HG02763 (cell line): ENCODE measurements at regions not wholly inside any gene's neighbourhood (a gene's known extent, or its start where the extent isn't known, plus 50 kb on each side); places are given as distances from the start of the nearest gene placed in this dataset.
"Not testable (repeated sequence)": the region's sequence is repeated elsewhere in the genome, so short reads cannot be mapped to it uniquely, and the experiment has no call there.

ENCODE experiments used
- ATAC-seq: cut with Tn5 transposase; IDR thresholded peaks from one replicate; pipeline ENCODE4 v1.9.1; 2021; ENCODE audit warnings: mild to moderate bottlenecking, moderate library complexity; ENCODE audit not compliant: unreplicated experiment

DNA sequence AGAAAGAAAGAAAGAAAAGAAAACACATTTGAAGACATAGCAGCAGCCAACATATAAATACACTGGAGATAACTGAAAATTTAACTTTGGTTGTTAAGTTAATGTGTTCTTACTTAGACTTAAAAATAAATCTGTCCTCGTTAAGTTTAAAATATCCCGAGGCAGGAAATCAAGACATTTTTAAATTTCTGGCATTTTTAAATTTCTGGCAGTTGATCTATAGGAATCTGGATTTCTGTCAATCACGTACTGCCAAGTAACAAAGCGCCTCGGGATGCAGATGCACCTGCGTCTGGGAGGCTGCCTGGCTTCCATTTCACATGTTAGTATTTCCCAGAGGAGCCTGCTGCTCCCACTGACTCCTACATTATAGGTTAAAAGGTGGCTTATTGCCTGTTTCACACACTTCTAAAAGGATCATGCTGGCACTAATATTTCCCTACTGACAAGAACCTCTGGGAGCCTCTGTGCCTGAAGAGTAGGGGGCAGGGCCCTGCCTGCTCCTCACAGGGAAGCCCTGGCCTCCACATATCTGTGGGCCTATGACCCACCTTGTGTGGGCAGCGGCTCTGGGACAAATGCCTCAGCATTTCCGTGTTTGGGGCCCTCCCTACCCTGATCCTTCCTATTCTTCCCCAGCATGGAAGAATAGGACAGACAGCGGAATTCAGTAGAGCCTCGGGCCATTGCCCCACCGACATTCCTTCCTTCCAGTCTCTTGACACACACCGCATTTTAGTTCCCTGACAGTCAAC lies 62.8 kb upstream of the ATP12A start:
- no peak for ATAC-seq

DNA sequence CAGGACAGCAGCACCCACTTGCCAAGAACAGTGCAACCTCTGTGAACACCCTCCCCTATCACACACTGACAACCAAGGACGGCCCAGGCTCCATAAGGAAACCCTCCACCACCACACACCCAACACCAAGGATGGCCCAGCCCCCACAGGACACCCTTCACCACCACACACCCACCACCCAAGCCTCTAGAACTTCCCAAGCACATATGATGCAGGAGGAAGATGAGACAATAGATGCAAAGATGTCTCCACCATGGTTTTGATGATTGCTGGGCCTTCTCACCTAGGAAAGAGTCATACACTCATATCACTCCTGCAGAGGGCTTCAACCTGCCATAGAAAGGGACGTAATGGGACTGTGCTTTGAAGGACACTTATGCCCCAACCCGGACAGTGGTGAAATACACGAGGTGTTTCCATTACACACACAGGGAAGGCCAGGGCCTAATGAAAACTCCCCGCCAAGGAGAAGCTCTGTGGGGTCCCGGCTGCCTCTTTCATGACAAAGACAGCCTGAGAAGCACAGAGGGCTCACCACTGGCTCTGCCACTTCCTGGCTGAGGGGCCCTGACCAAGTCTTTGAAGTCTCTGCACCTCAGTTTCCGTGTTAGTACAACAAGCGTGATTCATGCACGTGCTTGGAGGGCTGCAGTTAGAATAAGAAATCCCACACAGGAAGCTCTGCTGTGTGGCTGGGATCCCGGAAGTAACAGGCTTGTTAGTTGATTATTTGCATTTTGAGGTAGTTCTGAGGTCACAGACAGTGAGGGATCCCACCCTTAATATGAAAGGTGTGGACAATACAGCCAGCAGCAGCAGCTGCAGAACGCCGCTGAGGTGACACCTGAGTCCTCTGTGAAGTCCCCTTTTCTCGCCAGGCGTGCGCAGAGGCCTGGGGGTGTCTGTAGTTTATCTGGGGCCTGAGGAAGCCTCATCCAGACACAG lies 61.9 kb upstream of the ATP12A start:
- ATAC-seq = peak; percentile 83

DNA sequence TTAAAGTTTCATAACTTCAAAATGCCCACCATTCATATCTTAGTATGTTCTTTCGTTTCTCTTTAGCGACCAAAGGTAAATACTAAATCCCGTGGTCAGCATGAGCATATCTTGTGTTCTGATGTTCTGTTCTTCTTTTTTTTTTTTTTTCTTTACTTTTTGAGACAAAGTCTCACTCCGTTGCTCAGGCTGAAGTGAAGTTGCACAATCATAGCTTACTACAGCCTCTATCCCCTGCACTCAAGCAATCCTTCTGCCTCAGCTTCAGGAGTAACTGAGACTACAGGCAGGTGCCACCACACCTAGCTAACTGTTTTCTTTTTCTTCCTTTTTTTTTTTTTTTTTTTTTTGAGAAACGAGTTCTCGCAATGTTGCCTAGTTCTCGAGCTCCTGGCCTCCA lies 60.9 kb upstream of the ATP12A start:
- no peak for ATAC-seq

DNA sequence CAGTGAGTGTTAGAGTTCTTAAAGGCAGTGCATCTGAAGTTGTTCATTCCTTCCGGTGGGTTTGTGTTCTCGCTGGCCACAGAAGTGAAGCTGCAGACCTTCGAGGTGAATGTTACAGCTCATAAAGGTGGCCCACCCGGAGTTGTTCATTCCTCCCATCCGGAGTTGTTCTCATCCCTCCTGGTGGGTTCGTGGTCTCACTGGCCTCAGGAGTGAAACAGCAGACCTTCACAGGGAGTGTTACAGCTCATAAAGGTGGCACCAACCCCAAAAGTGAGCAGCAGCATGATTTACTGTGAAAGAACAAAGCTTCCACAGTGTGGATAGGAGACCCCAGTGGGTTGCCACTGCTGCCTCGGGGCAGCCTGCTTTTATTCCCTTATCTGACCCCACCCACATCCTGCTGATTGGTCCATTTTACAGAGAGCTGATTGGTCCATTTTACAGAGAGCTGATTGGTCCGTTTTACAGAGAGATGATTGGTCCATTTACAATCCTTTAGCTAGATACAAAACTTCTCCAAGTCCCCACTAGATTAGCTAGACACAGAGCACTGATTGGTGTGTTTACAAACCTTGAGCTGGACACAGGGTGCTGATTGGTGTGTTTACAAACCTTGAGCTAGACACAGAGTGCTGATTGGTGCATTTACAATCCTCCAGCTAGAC lies 57.6 kb upstream of the ATP12A start:
- not testable (repeated sequence) for ATAC-seq

DNA sequence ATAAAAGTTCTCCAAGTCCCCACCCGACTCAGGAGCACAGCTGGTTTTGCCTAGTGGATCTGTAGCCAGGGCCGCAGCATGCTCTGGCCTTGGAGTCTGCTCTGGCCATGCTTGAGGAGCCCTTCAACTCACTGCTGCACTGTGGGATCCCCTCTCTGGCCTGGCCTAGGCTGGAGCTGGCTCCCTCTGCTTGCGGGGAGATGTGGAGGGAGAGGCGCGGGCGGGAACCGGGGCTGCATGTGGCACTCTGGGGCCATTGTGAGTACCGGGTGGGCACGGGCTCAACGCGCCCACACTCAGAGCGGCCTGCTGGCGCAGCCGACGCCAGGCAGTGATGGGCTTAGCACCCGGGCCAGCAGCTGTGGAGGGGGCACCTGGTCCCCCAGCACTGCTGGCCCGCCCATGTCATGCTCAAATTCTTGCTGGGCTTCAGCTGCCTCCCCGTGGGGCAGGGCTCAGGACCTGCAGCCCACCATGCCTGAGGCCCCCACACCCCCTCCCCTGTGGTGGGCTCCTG lies 57.0 kb upstream of the ATP12A start:
- no peak for ATAC-seq

DNA sequence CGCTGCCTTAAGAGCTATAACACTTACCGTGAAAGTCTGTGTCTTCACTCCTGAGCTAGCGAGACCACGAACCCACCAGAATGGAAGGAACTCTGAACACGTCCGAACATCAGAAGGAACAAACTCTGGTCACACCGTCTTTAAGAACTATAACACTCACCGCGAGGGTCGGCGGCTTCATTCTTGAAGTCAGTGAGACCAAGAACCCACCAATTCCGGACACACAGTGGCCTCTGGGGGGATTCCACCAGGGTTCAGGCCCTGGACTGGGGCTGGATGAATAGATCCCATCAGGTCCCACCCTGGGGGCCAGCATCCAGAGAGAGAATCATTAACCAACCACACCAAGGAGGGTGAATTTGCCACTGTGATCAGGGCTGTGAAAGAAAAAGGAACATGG lies 55.8 kb upstream of the ATP12A start:
- no peak for ATAC-seq

DNA sequence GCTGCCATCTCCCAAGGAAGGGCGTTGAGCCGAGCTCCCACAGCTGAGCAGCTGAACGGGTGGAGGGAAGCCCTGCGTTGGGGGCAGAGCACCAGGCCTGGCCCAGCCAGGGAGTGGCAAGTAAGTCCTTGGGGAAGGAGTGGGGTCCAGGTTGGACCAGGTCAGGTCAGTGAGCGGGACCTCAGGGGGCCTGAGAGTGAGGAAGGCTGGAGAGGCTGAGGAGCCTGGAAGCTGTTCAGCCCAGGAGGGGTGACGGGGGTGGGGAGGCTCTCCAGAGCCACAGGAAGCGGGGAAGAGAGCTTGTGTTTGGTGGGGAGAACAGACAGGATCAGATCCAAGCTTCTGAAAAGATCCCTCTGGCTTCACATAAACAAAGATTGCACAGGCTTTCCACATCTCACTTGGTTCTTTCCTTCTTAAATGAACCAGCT lies 55.4 kb upstream of the ATP12A start:
- ATAC-seq = no peak

DNA sequence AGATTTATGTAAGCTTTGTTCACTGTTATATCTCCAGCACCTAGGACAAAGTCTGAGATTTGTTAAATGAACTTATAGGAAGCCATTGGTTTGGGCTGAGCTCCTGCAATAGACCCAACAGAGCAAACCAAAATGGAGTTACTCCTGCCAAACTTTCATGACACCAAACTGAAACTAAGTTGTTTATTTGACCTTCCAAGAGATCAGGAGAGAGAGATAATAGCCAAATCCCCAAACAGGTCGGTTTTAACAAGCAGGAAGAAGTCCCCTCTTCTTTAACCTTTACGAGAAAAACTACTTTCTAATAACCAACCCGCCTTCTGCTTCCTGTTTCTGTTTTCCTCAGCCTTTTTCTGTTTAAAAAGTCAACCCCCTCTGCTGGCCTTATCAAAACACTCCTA lies 54.9 kb upstream of the ATP12A start:
- ATAC-seq = no peak

DNA sequence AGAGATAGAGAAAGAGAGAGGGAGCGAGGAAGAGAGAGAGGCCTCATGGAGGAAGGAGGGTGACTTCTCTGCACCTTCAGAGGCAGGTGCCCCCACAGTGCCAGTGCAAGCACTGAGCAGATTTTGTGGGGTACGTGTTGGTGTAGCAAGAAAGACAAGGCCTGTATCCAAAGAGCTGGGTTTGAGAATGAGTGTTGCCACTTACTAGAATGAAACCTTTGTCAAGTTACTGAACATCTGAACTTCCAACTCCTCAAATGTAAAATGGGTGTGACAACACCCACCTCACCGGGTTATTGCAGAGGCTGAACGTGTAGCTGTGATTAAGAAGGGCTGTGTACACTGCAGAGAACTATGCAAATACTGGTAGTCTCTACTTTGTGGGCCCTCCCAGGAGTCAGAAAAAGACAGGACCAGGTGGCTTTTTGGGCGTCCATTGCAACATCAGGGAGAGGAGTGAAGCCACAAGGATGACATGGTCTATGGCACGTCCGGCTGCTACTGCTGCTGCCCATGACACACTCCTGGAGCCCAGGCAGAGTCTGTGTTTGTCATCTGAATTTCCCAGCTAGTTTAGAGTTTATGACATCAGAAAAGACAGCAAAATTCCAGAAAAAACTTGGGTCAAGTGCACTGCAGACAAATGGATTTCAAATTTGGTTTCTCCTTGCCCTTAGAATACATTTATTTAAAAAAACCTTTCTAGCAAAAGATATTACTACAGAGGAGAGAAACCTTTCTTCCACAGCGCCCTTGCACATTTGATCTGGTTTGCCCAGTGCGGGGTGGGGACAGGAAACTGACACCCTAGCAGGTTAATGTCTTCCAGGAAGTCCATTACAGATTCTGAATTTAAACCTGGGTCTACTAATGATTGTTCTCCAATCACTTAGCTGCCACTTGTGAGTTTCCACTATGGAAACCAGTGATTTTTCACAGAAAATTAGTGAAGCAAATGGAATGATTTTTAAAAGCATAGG lies 54.0 kb upstream of the ATP12A start:
- peak; percentile 59 for ATAC-seq

DNA sequence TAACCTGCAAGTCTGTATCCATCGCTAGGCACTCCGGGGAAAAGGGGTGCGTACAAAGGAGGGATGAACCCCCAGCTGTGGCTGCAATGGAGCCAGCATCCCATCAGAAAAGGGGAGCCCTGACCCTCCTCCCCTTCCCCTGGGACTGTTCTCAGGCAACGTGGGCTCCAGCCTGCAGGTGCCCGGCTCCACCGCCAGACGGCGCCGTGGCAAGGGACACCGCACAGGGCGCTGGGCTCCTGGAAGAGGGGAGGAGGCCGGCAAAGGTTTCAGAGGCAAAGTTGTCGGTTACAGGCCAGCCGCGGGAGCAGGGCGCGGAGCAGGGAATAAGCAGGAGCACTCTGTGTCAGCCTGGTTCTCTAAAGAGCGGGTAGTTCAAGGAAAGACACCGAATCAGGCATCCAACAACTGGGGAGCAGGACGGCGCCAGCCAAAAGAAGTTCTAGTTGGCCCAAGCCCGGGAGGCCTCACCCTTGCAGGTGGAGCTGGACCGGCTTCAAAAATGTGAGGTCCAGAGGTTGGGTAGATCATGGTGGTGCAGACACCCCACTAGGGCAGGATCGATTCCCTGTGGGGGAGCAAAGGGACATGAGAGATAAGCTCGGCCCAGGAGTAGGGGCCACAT lies 53.0 kb upstream of the ATP12A start:
- ATAC-seq = no peak

DNA sequence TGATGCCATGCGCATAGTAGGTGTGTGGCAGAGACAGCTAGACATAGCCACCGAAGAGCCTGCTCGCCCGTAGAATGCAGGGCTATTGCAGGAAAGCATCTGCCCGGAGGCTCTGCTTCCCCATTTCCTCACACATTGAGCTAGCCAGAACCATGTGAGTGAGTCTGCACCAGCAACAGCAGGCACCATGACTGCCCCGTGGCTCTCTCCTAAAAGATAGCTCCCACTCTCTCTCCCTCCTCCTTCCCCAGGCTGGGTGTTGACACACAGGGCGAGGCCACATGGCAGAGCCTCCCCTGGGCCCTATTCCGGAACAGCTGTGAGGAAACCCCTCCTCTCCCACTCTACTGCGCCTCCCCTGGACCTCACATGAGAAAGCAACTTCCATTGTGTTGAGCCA lies 52.3 kb upstream of the ATP12A start:
- ATAC-seq = no peak

DNA sequence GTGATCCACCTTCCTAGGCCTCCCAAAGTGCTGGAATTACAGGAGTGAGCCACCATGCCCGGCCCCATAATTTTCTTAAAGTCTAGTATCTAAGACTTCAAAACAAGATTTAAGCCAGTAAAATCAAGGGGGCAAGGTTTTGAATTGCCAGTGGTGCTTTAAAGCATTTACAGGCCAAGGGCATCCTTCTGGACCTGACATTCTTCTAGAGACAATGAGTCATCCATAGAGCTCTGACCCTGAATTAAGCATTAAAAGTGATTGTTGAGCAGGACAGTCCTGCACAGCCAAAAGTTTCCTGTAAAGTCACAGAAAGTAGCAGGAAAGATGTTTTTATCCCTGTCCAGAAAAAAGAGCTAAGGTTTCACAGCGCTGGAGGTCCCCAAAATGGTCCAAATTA lies 50.9 kb upstream of the ATP12A start:
- no peak for ATAC-seq

DNA sequence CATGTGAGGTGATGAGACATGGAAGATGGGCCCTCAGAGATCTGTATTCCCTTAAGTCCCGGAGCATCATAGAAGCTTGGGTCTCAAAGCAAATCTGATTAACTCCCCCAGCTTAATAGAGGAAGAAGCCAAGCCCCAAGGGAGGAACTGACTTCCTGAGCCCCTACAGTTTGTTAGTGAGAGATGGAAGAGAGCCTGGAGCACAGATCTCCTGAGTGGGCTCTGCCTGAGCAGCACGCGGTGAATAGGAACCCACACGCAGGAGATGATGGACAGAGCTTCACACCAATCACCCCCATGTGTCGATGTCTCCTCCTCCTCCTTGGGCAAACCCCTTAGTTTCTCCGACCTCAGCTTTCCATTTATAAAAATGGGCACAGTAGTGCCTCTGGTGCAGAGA lies 50.1 kb upstream of the ATP12A start:
- ATAC-seq = no peak
